ENCODE measurements at regions not wholly inside any gene's neighbourhood (a gene's known extent, or its start where the extent isn't known, plus 50 kb on each side); places are given as distances from the start of the nearest gene placed in this dataset.

DNA sequence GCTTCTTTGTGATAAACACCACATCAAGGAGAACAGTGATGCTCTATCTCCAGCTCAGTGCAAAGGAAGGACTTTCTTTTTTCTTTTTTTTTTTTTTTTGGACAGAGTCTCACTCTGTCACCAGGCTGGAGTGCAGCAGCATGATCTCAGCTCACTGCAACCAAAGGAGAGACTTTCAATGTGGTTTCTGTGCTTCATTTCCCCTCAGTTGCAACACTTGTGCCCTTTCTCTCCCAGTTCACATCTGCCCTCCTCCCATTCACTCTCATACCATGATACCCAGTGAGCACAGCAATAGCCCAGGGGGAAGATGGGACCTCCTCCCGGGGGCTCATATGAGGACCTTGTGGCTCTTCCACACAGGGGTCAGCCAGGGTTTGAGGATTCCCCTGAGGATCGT is 110.0 kb downstream of the MTRR start:
- no peaks in the 10 kb centered on the region for H3K9me2 ChIP-seq (replicated peaks; ENCODE audit: insufficient read depth)
- H3K9me3 ChIP-seq (ENCODE audit: low read depth) = no peaks in the 10 kb centered on the region
- no peaks in the 10 kb centered on the region for H3K4me1 ChIP-seq (ENCODE audit: insufficient read depth)
- no peak overlapping the region for H3K4me3 ChIP-seq
- H3K27ac ChIP-seq = no peak overlapping the region
- 79% methylated on average over 2 of the region's 2 CpGs for WGBS (ENCODE audit: low lambda C conversion rate, missing lambda C conversion rate)
- TF ChIP-seq, protein P1, sequence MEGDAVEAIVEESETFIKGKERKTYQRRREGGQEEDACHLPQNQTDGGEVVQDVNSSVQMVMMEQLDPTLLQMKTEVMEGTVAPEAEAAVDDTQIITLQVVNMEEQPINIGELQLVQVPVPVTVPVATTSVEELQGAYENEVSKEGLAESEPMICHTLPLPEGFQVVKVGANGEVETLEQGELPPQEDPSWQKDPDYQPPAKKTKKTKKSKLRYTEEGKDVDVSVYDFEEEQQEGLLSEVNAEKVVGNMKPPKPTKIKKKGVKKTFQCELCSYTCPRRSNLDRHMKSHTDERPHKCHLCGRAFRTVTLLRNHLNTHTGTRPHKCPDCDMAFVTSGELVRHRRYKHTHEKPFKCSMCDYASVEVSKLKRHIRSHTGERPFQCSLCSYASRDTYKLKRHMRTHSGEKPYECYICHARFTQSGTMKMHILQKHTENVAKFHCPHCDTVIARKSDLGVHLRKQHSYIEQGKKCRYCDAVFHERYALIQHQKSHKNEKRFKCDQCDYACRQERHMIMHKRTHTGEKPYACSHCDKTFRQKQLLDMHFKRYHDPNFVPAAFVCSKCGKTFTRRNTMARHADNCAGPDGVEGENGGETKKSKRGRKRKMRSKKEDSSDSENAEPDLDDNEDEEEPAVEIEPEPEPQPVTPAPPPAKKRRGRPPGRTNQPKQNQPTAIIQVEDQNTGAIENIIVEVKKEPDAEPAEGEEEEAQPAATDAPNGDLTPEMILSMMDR (IDR thresholded peaks at IDR 0.05; ENCODE audit: poor library complexity) = no peak
- no peak for TF ChIP-seq EZH2phosphoT487 (IDR thresholded peaks at IDR 0.05; ENCODE audit: low read depth, severe bottlenecking, unreplicated experiment)
- no peak for TF ChIP-seq EZH2 (IDR thresholded peaks at IDR 0.05; ENCODE audit: borderline replicate concordance)
- no peak overlapping the region for H3K4me2 ChIP-seq
- no peaks in the 10 kb centered on the region for H3K79me2 ChIP-seq
- H4K20me1 ChIP-seq (ENCODE audit: insufficient read depth, poor library complexity, severe bottlenecking) = no peaks in the 10 kb centered on the region
- no peak for DNase-seq (ENCODE audit: low spot score)
- no peak overlapping the region for H2AFZ ChIP-seq
- no peaks in the 10 kb centered on the region for H3K36me3 ChIP-seq (replicated peaks; ENCODE audit: insufficient read depth, low read depth)
- no peaks in the 10 kb centered on the region for H3K27me3 ChIP-seq

DNA sequence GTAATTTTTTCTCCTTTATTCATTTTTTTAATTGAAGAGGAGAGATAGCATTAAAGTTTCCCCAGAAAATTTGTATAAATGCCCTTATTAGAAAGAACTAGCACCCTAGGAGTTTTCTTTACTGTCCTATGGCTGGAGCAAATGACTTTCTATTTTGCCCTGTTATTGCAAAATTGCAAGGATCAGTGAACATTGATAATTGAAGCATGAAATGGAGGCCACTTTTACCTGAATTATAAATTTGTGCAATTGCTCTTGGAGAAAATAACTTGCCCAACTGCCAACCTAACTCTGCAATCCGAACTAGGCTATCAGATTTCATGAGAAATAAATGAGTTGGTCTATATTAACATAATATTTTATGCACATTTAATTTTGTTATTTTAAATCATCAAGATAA is 111.9 kb downstream of the MTRR start:
- DNase-seq (ENCODE audit: low spot score) = no peak
- no peaks in the 10 kb centered on the region for H3K9me2 ChIP-seq (replicated peaks; ENCODE audit: insufficient read depth)
- no peaks in the 10 kb centered on the region for H4K20me1 ChIP-seq (ENCODE audit: insufficient read depth, poor library complexity, severe bottlenecking)
- H3K79me2 ChIP-seq = no peaks in the 10 kb centered on the region
- H3K4me1 ChIP-seq (ENCODE audit: insufficient read depth) = no peaks in the 10 kb centered on the region
- TF ChIP-seq EZH2 (IDR thresholded peaks at IDR 0.05; ENCODE audit: borderline replicate concordance) (no peak), EZH2phosphoT487 (IDR thresholded peaks at IDR 0.05; ENCODE audit: low read depth, severe bottlenecking, unreplicated experiment) (no peak)
- TF ChIP-seq, protein P1 (IDR thresholded peaks at IDR 0.05; ENCODE audit: poor library complexity) = no peak
- H3K4me2 ChIP-seq = no peak overlapping the region
- no peak overlapping the region for H3K4me3 ChIP-seq
- H3K36me3 ChIP-seq (replicated peaks; ENCODE audit: insufficient read depth, low read depth) = no peaks in the 10 kb centered on the region
- WGBS (ENCODE audit: low lambda C conversion rate, missing lambda C conversion rate) = 71% methylated on average over 1 of the region's 1 CpG
- no peak overlapping the region for H3K27ac ChIP-seq
- no peak overlapping the region for H2AFZ ChIP-seq
- H3K9me3 ChIP-seq (ENCODE audit: low read depth) = no peaks in the 10 kb centered on the region
- H3K27me3 ChIP-seq = no peaks in the 10 kb centered on the region

DNA sequence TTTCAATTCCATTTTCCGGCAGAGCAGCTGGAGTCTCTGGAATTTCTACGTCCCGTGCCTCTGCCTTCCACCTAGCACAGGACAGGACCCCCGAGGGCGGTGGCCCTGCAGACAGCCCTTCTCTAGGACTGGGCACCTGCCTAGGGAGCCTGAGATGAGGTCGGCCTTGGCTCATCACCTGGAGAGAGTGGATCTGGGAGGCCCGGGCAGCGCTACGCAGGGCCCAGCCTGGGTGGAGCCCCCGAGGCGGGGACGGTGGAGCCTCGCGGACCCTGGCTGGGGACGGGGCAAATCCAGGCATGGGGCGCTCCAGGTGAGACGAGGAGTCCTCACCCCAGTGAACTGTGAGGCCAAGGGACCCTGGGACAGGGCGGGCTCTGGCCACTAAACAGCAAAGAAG is 114.5 kb downstream of the MTRR start:
- Histone ChIP-seq H3K79me2 (no peaks in the 10 kb centered on the region), H3K4me3 (no peak overlapping the region), H3K4me1 (ENCODE audit: insufficient read depth) (no peaks in the 10 kb centered on the region), H3K9me3 (ENCODE audit: low read depth) (no peaks in the 10 kb centered on the region), H3K36me3 (replicated peaks; ENCODE audit: insufficient read depth, low read depth) (no peaks in the 10 kb centered on the region), H3K9me2 (replicated peaks; ENCODE audit: insufficient read depth) (no peaks in the 10 kb centered on the region), H3K27ac (no peak overlapping the region), H3K4me2 (no peak overlapping the region), H3K27me3 (no peaks in the 10 kb centered on the region), H4K20me1 (ENCODE audit: insufficient read depth, poor library complexity, severe bottlenecking) (no peaks in the 10 kb centered on the region), H2AFZ (no peak overlapping the region)
- DNase-seq (ENCODE audit: low spot score) = no peak
- TF ChIP-seq, protein P1 (IDR thresholded peaks at IDR 0.05; ENCODE audit: poor library complexity) = no peak
- no peak for TF ChIP-seq EZH2phosphoT487 (IDR thresholded peaks at IDR 0.05; ENCODE audit: low read depth, severe bottlenecking, unreplicated experiment)
- no peak for TF ChIP-seq EZH2 (IDR thresholded peaks at IDR 0.05; ENCODE audit: borderline replicate concordance)
- WGBS (ENCODE audit: low lambda C conversion rate, missing lambda C conversion rate) = 95% methylated on average over 17 of the region's 18 CpGs
